Neuronal stem cell (in vitro differentiated cells): ENCODE measurements at regions not wholly inside any gene's neighbourhood (a gene's known extent, or its start where the extent isn't known, plus 50 kb on each side); places are given as distances from the start of the nearest gene placed in this dataset.
"Not testable (repeated sequence)": the region's sequence is repeated elsewhere in the genome, so short reads cannot be mapped to it uniquely, and the experiment has no call there.

Experiments used
- DNase-seq: peaks from one replicate; pipeline ENCODE4 v3.0.0-alpha.2; 2013; ENCODE audit warnings: low spot score
- H2AFZ ChIP-seq: one replicate; pipeline ENCODE4 v1.6.1; 2013; ENCODE audit warnings: mild to moderate bottlenecking, low read length, inconsistent platforms
- H2AK5ac ChIP-seq: 2 replicates; pipeline ENCODE4 v1.6.1; 2013; ENCODE audit warnings: low read depth, mild to moderate bottlenecking, inconsistent platforms, low read length, moderate library complexity, mixed read lengths
- H2BK120ac ChIP-seq: 2 replicates; pipeline ENCODE4 v1.6.1; 2013; ENCODE audit warnings: low read depth, mild to moderate bottlenecking, inconsistent platforms, low read length, moderate library complexity, mixed read lengths
- H2BK12ac ChIP-seq: one replicate; pipeline ENCODE4 v1.6.1; 2013; ENCODE audit warnings: low read length, inconsistent platforms
- H2BK15ac ChIP-seq: 2 replicates; pipeline ENCODE4 v1.6.1; 2013; ENCODE audit warnings: mild to moderate bottlenecking, low read length, inconsistent platforms, mixed read lengths
- H2BK5ac ChIP-seq: one replicate; pipeline ENCODE4 v1.6.1; 2013; ENCODE audit warnings: inconsistent platforms, mild to moderate bottlenecking, low read length, moderate library complexity
- H3K14ac ChIP-seq: one replicate; pipeline ENCODE4 v1.6.1; 2013; ENCODE audit warnings: low read length, inconsistent platforms
- H3K18ac ChIP-seq: 2 replicates; pipeline ENCODE4 v1.6.1; 2013; ENCODE audit warnings: low read length, inconsistent platforms
- H3K23ac ChIP-seq: 2 replicates; pipeline ENCODE4 v1.6.1; 2013; ENCODE audit warnings: low read depth, mild to moderate bottlenecking, mixed read lengths, low read length, inconsistent platforms; ENCODE audit not compliant: poor library complexity
- H3K27ac ChIP-seq: replicated peaks from 3 replicates; pipeline ENCODE4 v1.5.1; 2013; ENCODE audit warnings: low read length, inconsistent platforms
- H3K27me3 ChIP-seq, 3 experiments: 2 replicates each; pipeline ENCODE4 v1.6.1; 2013; ENCODE audit warnings: low read length in 3 of 3, mild to moderate bottlenecking in 2 of 3, inconsistent platforms in 1 of 3, low read depth in 1 of 3, mixed read lengths in 1 of 3, moderate library complexity in 1 of 3; ENCODE audit not compliant: control insufficient read depth in 3 of 3, insufficient read depth in 3 of 3
- H3K36me3 ChIP-seq, 2 donors: replicated peaks in 1 of 2; 2 replicates each; pipeline ENCODE4 v1.6.1; 2013; ENCODE audit warnings: low read length in 2 of 2; ENCODE audit not compliant: control insufficient read depth in 2 of 2, insufficient read depth in 2 of 2
- H3K4ac ChIP-seq: 2 replicates; pipeline ENCODE4 v1.6.1; 2013; ENCODE audit warnings: inconsistent platforms, mild to moderate bottlenecking, low read length, moderate library complexity
- H3K4me1 ChIP-seq, 2 donors: 1 replicate in 1 of 2; 2 replicates in 1 of 2; pipeline ENCODE4 v1.6.1; 2013; ENCODE audit warnings: low read length in 2 of 2, low read depth in 1 of 2; ENCODE audit not compliant: control insufficient read depth in 2 of 2, insufficient read depth in 1 of 2
- H3K4me2 ChIP-seq: one replicate; pipeline ENCODE4 v1.6.1; 2013; ENCODE audit warnings: mild to moderate bottlenecking, low read length, inconsistent platforms; ENCODE audit not compliant: insufficient read depth, poor library complexity, severe bottlenecking
- H3K4me3 ChIP-seq, 2 donors: 2 replicates each; pipeline ENCODE4 v1.5.1; 2013; ENCODE audit warnings: low read length in 2 of 2, mild to moderate bottlenecking in 2 of 2, inconsistent platforms in 1 of 2, moderate library complexity in 1 of 2
- H3K79me1 ChIP-seq: one replicate; pipeline ENCODE4 v1.6.1; 2013; ENCODE audit warnings: low read depth, mild to moderate bottlenecking, inconsistent platforms, low read length, moderate library complexity
- H3K9ac ChIP-seq: one replicate; pipeline ENCODE4 v1.6.1; 2013; ENCODE audit warnings: mild to moderate bottlenecking, low read depth, low read length, inconsistent platforms; ENCODE audit not compliant: poor library complexity
- H3K9me3 ChIP-seq, 2 donors: replicated peaks in 1 of 2; 2 replicates each; pipeline versions ENCODE3 to v1.6.1; 2013; ENCODE audit warnings: low read length in 2 of 2, mild to moderate bottlenecking in 2 of 2, inconsistent platforms in 1 of 2, low read depth in 1 of 2, mixed read lengths in 1 of 2, moderate library complexity in 1 of 2; ENCODE audit not compliant: control insufficient read depth in 2 of 2, insufficient read depth in 1 of 2
- H4K8ac ChIP-seq: one replicate; pipeline ENCODE4 v1.6.1; 2013; ENCODE audit warnings: low read depth, mild to moderate bottlenecking, inconsistent platforms, low read length, moderate library complexity
- H4K91ac ChIP-seq: one replicate; pipeline ENCODE4 v1.6.1; 2013; ENCODE audit warnings: low read length, low read depth, mild to moderate bottlenecking, inconsistent platforms; ENCODE audit not compliant: poor library complexity
- WGBS, 2 donors: extraction: QIAGEN DNeasy Blood & Tissue Kit; methylation state at CpG; one replicate each; pipeline ENCODE4 v1.1.7; 2013; ENCODE audit warnings: missing lambda C conversion rate in 2 of 2, mixed read lengths in 1 of 2; ENCODE audit not compliant: insufficient read length in 2 of 2, insufficient replicate concordance in 1 of 2; ENCODE audit errors: extremely low coverage in 2 of 2; 5-methylcytosine and 5-hydroxymethylcytosine counted together

- no peak overlapping the region for H2BK12ac ChIP-seq
- no peaks in the 10 kb centered on the region for H3K27me3 ChIP-seq
- H2AFZ ChIP-seq: no peak overlapping the region
- H2BK5ac ChIP-seq: no peak overlapping the region
- H3K79me1 ChIP-seq: no peaks in the 10 kb centered on the region
- no peak overlapping the region for H2BK15ac ChIP-seq
- no peak for DNase-seq
- H3K4me2 ChIP-seq: no peak overlapping the region
- no peak overlapping the region for H3K4ac ChIP-seq
- no peak overlapping the region for H3K4me3 ChIP-seq
- H3K9ac ChIP-seq: no peak overlapping the region
- no peaks in the 10 kb centered on the region for H3K9me3 ChIP-seq
- H3K27ac ChIP-seq: no peak overlapping the region
- H3K4me1 ChIP-seq: no peaks in the 10 kb centered on the region
- H3K18ac ChIP-seq: no peak overlapping the region
- H2AK5ac ChIP-seq: no peak overlapping the region
- no peaks in the 10 kb centered on the region for H3K36me3 ChIP-seq
- no peak overlapping the region for H3K23ac ChIP-seq
- H4K8ac ChIP-seq: no peak overlapping the region
- no peak overlapping the region for H3K14ac ChIP-seq
- H4K91ac ChIP-seq: no peak overlapping the region
- H2BK120ac ChIP-seq: no peak overlapping the region
These were observed 165.1 kb downstream of the FBXO4 start for GRCh38 chr5:42090162-42090561.

GRCh38 chr5:42099846-42100245 is 174.8 kb downstream of the FBXO4 start:
- H3K4me2 ChIP-seq, H3K4me3 ChIP-seq, H2BK15ac ChIP-seq, H3K79me1 ChIP-seq, H3K23ac ChIP-seq, H2BK12ac ChIP-seq, H3K9ac ChIP-seq, H4K91ac ChIP-seq, H3K27ac ChIP-seq, H2AFZ ChIP-seq, H3K9me3 ChIP-seq, H2BK120ac ChIP-seq, H3K18ac ChIP-seq, H4K8ac ChIP-seq, DNase-seq, H3K4ac ChIP-seq, H3K36me3 ChIP-seq, H2BK5ac ChIP-seq, H3K14ac ChIP-seq, H3K4me1 ChIP-seq, H3K27me3 ChIP-seq, H2AK5ac ChIP-seq: not testable (repeated sequence)
- no CpG with 5 or more reads among the region's 5 CpGs for WGBS, 2 donors

- Histone ChIP-seq H2AK5ac (no peak overlapping the region), H2BK5ac (no peak overlapping the region), H3K27ac (no peak overlapping the region), H3K9ac (no peak overlapping the region), H2AFZ (no peak overlapping the region), H3K4me2 (no peak overlapping the region), H3K4me3 (no peak overlapping the region), H2BK12ac (no peak overlapping the region), H3K4ac (no peak overlapping the region), H4K8ac (no peak overlapping the region), H2BK120ac (no peak overlapping the region), H3K36me3 (no peaks in the 10 kb centered on the region), H3K79me1 (no peaks in the 10 kb centered on the region), H4K91ac (no peak overlapping the region), H3K14ac (no peak overlapping the region), H2BK15ac (no peak overlapping the region), H3K23ac (no peak overlapping the region), H3K4me1 (no peaks in the 10 kb centered on the region), H3K27me3 (no peaks in the 10 kb centered on the region), H3K18ac (no peak overlapping the region), H3K9me3 (peaks cover 0 to 5% of the 10 kb centered on the region in 2 donors)
- DNase-seq: no peak
These were observed 183.4 kb downstream of the FBXO4 start for GRCh38 chr5:42108468-42108867.

DNA sequence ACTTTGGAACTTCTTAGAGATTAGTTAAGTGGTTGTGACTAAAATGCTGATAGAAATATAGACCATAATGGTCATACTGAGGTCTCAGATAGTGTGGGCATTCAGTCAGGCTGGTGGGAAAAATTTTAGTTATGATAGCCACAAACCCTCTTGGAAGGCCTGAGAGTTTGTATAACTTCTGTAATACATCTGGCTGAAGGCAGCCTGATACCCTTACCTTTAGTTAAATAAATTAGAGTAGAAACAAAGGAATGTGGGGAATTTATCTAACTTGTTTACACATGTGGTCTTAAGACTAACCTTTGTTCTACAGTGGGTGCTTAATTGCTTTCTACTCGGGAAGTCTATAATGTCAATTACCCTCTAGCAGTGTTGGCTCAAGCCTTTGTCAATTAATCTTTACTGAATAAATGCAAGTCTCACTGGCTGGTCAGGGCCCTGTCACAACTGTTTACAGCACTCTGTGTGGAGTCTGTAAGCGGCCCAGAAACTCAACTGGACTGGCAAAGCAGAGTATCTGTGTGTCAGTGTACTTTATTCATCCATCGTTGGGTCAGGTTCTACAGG is 184.0 kb downstream of the FBXO4 start:
- Histone ChIP-seq H3K14ac (no peak overlapping the region), H4K91ac (no peak overlapping the region), H4K8ac (no peak overlapping the region), H2BK15ac (no peak overlapping the region), H3K4me1 (no peaks in the 10 kb centered on the region), H2BK12ac (no peak overlapping the region), H3K23ac (no peak overlapping the region), H2BK5ac (no peak overlapping the region), H2AK5ac (no peak overlapping the region), H3K27ac (no peak overlapping the region), H3K9me3 (peaks cover 0 to 5% of the 10 kb centered on the region in 2 donors), H3K9ac (no peak overlapping the region), H3K4me2 (no peak overlapping the region), H2BK120ac (no peak overlapping the region), H3K79me1 (no peaks in the 10 kb centered on the region), H3K36me3 (no peaks in the 10 kb centered on the region), H3K4me3 (no peak overlapping the region), H2AFZ (no peak overlapping the region), H3K27me3 (no peaks in the 10 kb centered on the region), H3K18ac (no peak overlapping the region), H3K4ac (no peak overlapping the region)
- no CpG with 5 or more reads among the region's 3 CpGs for WGBS, 2 donors
- no peak for DNase-seq
